MM.1S (cell line): ENCODE measurements at regions not wholly inside any gene's neighbourhood (a gene's known extent, or its start where the extent isn't known, plus 50 kb on each side); places are given as distances from the start of the nearest gene placed in this dataset.

Source experiments
- EZH2 ChIP-seq: fragments of 300-600 bp; sonication (generic); optimal IDR thresholded peaks from 2 replicates; pipeline ENCODE3; 2017; ENCODE audit warnings: low read depth, mild to moderate bottlenecking, antibody characterized with exemption, low read length, mixed read lengths
- EZH2phosphoT487 ChIP-seq: fragments of 300-600 bp; sonication (generic); IDR thresholded peaks from 2 replicates; pipeline ENCODE4 v1.6.1; 2018; ENCODE audit warnings: antibody characterized with exemption, low read length

DNA sequence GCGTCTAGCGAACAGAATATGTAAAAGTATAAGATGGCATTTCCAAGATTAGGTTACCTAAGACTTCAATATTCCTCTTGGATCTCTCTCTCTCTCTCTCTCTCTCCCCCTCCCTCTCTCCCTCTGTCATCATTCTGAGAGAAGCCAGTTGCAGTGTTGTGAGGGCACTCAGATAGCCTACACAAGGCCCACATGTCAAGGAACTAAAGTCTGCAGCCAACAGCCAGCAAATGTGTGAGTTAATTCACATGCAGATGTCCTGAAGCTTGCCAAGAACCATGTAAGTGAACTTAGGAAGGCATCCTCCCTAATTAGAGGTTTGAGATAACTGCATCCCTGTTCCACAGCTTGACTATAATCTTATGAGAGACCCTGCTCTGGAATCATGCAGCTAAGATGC lies 822.9 kb upstream of the PRR20A start:
- no peak for TF ChIP-seq EZH2
- no peak for TF ChIP-seq EZH2phosphoT487
